MM.1S (cell line): ENCODE measurements at regions not wholly inside any gene's neighbourhood (a gene's known extent, or its start where the extent isn't known, plus 50 kb on each side); places are given as distances from the start of the nearest gene placed in this dataset.
A peak's percentile ranks its signal among the peaks of the same experiment; 100 is the strongest.

Source experiments
- DNase-seq: peaks from one replicate; pipeline ENCODE4 v3.0.0-alpha.2; 2015
- H2AFZ ChIP-seq: fragments of 300-600 bp; sonication (generic); 2 replicates; pipeline ENCODE4 v1.6.0; 2016; ENCODE audit warnings: antibody characterized with exemption, low read length
- H3F3A ChIP-seq: fragments of 300-600 bp; sonication (generic); 2 replicates; pipeline ENCODE4 v1.6.1; 2016; ENCODE audit warnings: mild to moderate bottlenecking, antibody characterized with exemption, low read length, moderate library complexity, mixed read lengths; ENCODE audit not compliant: insufficient read depth
- H3K27ac ChIP-seq: fragments of 300-600 bp; sonication (generic); 2 replicates; pipeline ENCODE4 v1.5.1; 2016; ENCODE audit warnings: mild to moderate bottlenecking, low read length
- H3K27me3 ChIP-seq: fragments of 300-600 bp; sonication (generic); replicated peaks from 2 replicates; pipeline ENCODE4 v1.6.0; 2016; ENCODE audit warnings: low read length; ENCODE audit not compliant: insufficient read depth
- H3K36me3 ChIP-seq: fragments of 300-600 bp; sonication (generic); replicated peaks from 2 replicates; pipeline ENCODE4 v1.6.1; 2016; ENCODE audit warnings: mild to moderate bottlenecking, low read length, mixed read lengths; ENCODE audit not compliant: insufficient read depth
- H3K4me1 ChIP-seq: fragments of 300-600 bp; sonication (generic); 2 replicates; pipeline ENCODE4 v1.6.1; 2016; ENCODE audit warnings: low read length, mixed read lengths
- H3K4me2 ChIP-seq: fragments of 300-600 bp; sonication (generic); 2 replicates; pipeline ENCODE4 v1.6.0; 2016; ENCODE audit warnings: low read depth, low read length
- H3K4me3 ChIP-seq: fragments of 300-600 bp; sonication (generic); 2 replicates; pipeline ENCODE4 v1.5.1; 2016; ENCODE audit warnings: low read length, mixed read lengths
- H3K79me2 ChIP-seq: fragments of 300-600 bp; sonication (generic); 2 replicates; pipeline ENCODE4 v1.6.1; 2016; ENCODE audit warnings: mixed run types, low read length, mixed read lengths
- H3K9ac ChIP-seq: fragments of 300-600 bp; sonication (generic); 2 replicates; pipeline ENCODE4 v1.6.1; 2016; ENCODE audit warnings: low read length, mixed read lengths
- H3K9me2 ChIP-seq: fragments of 300-600 bp; sonication (generic); replicated peaks from 2 replicates; pipeline ENCODE4 v1.6.1; 2016; ENCODE audit warnings: mild to moderate bottlenecking, low read length, mixed read lengths; ENCODE audit not compliant: insufficient read depth
- H3K9me3 ChIP-seq: fragments of 300-600 bp; sonication (generic); replicated peaks from 2 replicates; pipeline ENCODE4 v1.6.1; 2016; ENCODE audit warnings: mild to moderate bottlenecking, low read length, mixed read lengths; ENCODE audit not compliant: insufficient read depth
- H4K20me1 ChIP-seq: fragments of 300-600 bp; sonication (generic); 2 replicates; pipeline ENCODE4 v1.6.1; 2016; ENCODE audit warnings: mild to moderate bottlenecking, low read length, moderate library complexity, mixed read lengths; ENCODE audit not compliant: insufficient read depth
- CTCF ChIP-seq: fragments of 300-600 bp; sonication (generic); IDR thresholded peaks from 2 replicates; pipeline ENCODE4 v1.5.1; 2016; ENCODE audit warnings: antibody characterized with exemption, low read length, mixed read lengths
- EZH2 ChIP-seq: fragments of 300-600 bp; sonication (generic); optimal IDR thresholded peaks from 2 replicates; pipeline ENCODE3; 2017; ENCODE audit warnings: low read depth, mild to moderate bottlenecking, antibody characterized with exemption, low read length, mixed read lengths
- EZH2phosphoT487 ChIP-seq: fragments of 300-600 bp; sonication (generic); IDR thresholded peaks from 2 replicates; pipeline ENCODE4 v1.6.1; 2018; ENCODE audit warnings: antibody characterized with exemption, low read length

GRCh38 chr13:97535614-97536013 lies 101.6 kb downstream of the RAP2A start:
- Histone ChIP-seq H3K9me2 (no peaks in the 10 kb centered on the region), H3F3A (no peaks in the 10 kb centered on the region; the same call in 1 of the 2 replicates), H3K27me3 (no peaks in the 10 kb centered on the region), H2AFZ (no peak overlapping the region), H3K4me3 (no peak overlapping the region), H3K79me2 (no peaks in the 10 kb centered on the region), H3K9ac (no peak overlapping the region), H3K9me3 (no peaks in the 10 kb centered on the region), H3K27ac (no peak overlapping the region), H3K4me1 (peaks cover 15% of the 10 kb centered on the region), H3K4me2 (no peak overlapping the region), H4K20me1 (no peaks in the 10 kb centered on the region), H3K36me3 (no peaks in the 10 kb centered on the region)
- DNase-seq, result no peak
- TF ChIP-seq EZH2phosphoT487 (no peak), EZH2 (no peak), CTCF (no peak)

GRCh38 chr13:97537110-97537509 lies 103.1 kb downstream of the RAP2A start:
- H3K27me3 ChIP-seq, result no peaks in the 10 kb centered on the region
- H3K9me3 ChIP-seq, result no peaks in the 10 kb centered on the region
- H2AFZ ChIP-seq, result no peak overlapping the region
- H4K20me1 ChIP-seq, result no peaks in the 10 kb centered on the region
- H3K4me3 ChIP-seq, result no peak overlapping the region
- H3K4me2 ChIP-seq, result peak overlapping the region; percentile 31; the same call in 1 of the 2 replicates
- H3F3A ChIP-seq, result no peaks in the 10 kb centered on the region; the same call in 1 of the 2 replicates
- no peak for TF ChIP-seq CTCF
- no peak overlapping the region; the same call in 1 of the 2 replicates for H3K27ac ChIP-seq
- H3K36me3 ChIP-seq, result no peaks in the 10 kb centered on the region
- H3K9me2 ChIP-seq, result no peaks in the 10 kb centered on the region
- no peak overlapping the region for H3K9ac ChIP-seq
- no peaks in the 10 kb centered on the region for H3K79me2 ChIP-seq
- H3K4me1 ChIP-seq, result peaks cover 15% of the 10 kb centered on the region
- peak; percentile 53 for DNase-seq

GRCh38 chr13:97538203-97538602 lies 104.2 kb downstream of the RAP2A start:
- no peaks in the 10 kb centered on the region for H3K36me3 ChIP-seq
- no peak overlapping the region for H3K27ac ChIP-seq
- peaks cover 15% of the 10 kb centered on the region for H3K4me1 ChIP-seq
- no peaks in the 10 kb centered on the region for H3K9me3 ChIP-seq
- no peak overlapping the region for H3K9ac ChIP-seq
- no peaks in the 10 kb centered on the region for H3K79me2 ChIP-seq
- H3K27me3 ChIP-seq, result no peaks in the 10 kb centered on the region
- H3K4me2 ChIP-seq, result no peak overlapping the region
- no peak for TF ChIP-seq EZH2phosphoT487
- no peak for TF ChIP-seq EZH2
- no peak for TF ChIP-seq CTCF
- no peak for DNase-seq
- H4K20me1 ChIP-seq, result no peaks in the 10 kb centered on the region
- H3F3A ChIP-seq, result no peaks in the 10 kb centered on the region; the same call in 1 of the 2 replicates
- H2AFZ ChIP-seq, result no peak overlapping the region
- H3K9me2 ChIP-seq, result no peaks in the 10 kb centered on the region
- H3K4me3 ChIP-seq, result no peak overlapping the region
